ENCODE measurements at regions not wholly inside any gene's neighbourhood (a gene's known extent, or its start where the extent isn't known, plus 50 kb on each side); places are given as distances from the start of the nearest gene placed in this dataset.
A peak's percentile ranks its signal among the peaks of the same experiment; 100 is the strongest.

DNA sequence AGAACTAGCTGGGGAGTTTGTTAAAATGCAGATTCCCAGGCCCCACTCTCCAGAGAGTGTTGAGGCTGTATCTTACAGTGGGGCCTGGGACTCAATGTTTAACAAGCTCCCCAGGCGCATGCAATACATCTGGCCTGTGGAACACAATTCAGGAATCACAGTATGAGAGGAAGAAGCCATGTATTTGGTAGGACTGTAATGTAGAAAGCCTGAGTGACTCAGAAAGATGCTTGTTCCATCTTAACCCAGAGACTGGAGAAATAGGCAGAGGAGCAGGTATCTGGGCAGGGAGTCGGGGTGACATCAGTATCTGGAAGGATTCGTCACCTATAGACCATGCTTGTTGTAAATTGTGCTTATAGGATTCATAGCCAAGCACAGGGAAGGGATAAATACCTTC is 90.5 kb downstream of the UNC5CL start:
- Histone ChIP-seq H3K9ac (ENCODE audit: control insufficient read depth, extremely low read depth, insufficient read depth, low read length) (no peak overlapping the region), H3K9me1 (ENCODE audit: control insufficient read depth, extremely low read depth, insufficient read depth, low read length) (no peaks in the 10 kb centered on the region), H3K36me3 (ENCODE audit: control insufficient read depth in 2 of 2, extremely low read depth in 1 of 2, insufficient read depth in 2 of 2, low read length in 2 of 2) (no peaks in the 10 kb centered on the region), H3K27ac (ENCODE audit: control insufficient read depth, insufficient read depth, low read length) (peak overlapping the region; percentile 23), H3K4me1 (ENCODE audit: control insufficient read depth, extremely low read depth, insufficient read depth, low read length) (peaks cover 41% of the 10 kb centered on the region), H3K9me3 (ENCODE audit: control insufficient read depth, low read depth, low read length) (no peaks in the 10 kb centered on the region), H2AFZ (ENCODE audit: control insufficient read depth, low read length) (no peak overlapping the region), H3K27me3 (ENCODE audit: control insufficient read depth, extremely low read depth, insufficient read depth, low read length) (no peaks in the 10 kb centered on the region), H4K20me1 (ENCODE audit: control insufficient read depth, extremely low read depth, insufficient read depth, low read length) (no peaks in the 10 kb centered on the region), H3K4me3 (ENCODE audit: control insufficient read depth in 2 of 3, extremely low read depth in 1 of 3, insufficient read depth in 2 of 3, low read depth in 1 of 3, low read length in 3 of 3) (no peak overlapping the region), H3K4me2 (ENCODE audit: control insufficient read depth, extremely low read depth, insufficient read depth, low read depth, low read length) (peak overlapping the region; percentile 41), H3K79me2 (ENCODE audit: control insufficient read depth, insufficient read depth, low read length) (no peaks in the 10 kb centered on the region)
- TF ChIP-seq EZH2 (IDR thresholded peaks at IDR 0.05; ENCODE audit: low read length) (no peak), CTCF (optimal IDR thresholded peaks at IDR 0.05 in 1 of 3, IDR thresholded peaks at IDR 0.05 in 1 of 3, conservative IDR thresholded peaks at IDR 0.05 in 1 of 3; ENCODE audit: extremely low read depth in 1 of 3, insufficient read depth in 2 of 3, low read length in 3 of 3) (no peak)
- DNase-seq (ENCODE audit: low read depth, low spot score) (peak; percentile 54), FAIRE-seq (peak; percentile 70)
- dilution Hi-C loops (cut with MboI; ENCODE audit: extremely low pct_ligation_motif_present, low sequenced_read_pairs): no loop called here

DNA sequence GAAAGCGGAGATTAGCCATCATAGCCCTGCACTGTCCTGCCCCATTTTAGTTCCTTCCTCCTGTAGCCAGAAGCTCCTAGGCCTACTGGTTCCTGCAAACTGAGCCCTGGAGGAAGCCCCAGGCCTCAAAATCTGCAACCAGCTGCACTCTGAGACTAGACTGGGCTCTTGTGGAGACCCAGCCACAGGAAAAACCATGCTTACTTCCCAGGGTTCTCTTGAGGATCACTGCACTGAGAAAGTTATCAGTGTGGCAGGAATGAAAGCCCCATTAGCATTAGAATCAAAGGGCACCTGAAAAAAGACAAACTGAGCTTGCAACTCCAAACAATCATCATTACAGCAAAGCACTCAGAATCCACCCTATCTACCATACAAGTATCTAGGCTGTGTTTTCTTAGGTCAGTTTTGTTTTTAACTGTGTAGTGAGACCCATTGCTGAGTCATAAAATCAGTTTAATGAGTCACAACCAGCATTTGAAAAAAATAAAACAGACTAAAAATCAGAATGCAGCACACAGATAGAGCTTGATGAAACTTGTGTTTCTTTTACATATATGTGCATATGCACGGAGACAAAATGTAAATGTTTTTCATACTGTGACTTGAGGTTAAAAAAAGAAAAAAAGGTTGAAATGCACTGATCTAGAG is 91.0 kb downstream of the UNC5CL start:
- Histone ChIP-seq H3K9me1 (ENCODE audit: control insufficient read depth, extremely low read depth, insufficient read depth, low read length) (no peaks in the 10 kb centered on the region), H3K79me2 (ENCODE audit: control insufficient read depth, insufficient read depth, low read length) (no peaks in the 10 kb centered on the region), H3K4me2 (ENCODE audit: control insufficient read depth, extremely low read depth, insufficient read depth, low read depth, low read length) (peak overlapping the region; percentile 41), H3K27me3 (ENCODE audit: control insufficient read depth, extremely low read depth, insufficient read depth, low read length) (no peaks in the 10 kb centered on the region), H4K20me1 (ENCODE audit: control insufficient read depth, extremely low read depth, insufficient read depth, low read length) (no peaks in the 10 kb centered on the region), H3K27ac (ENCODE audit: control insufficient read depth, insufficient read depth, low read length) (peak overlapping the region; percentile 42), H2AFZ (ENCODE audit: control insufficient read depth, low read length) (no peak overlapping the region), H3K4me3 (ENCODE audit: control insufficient read depth in 2 of 3, extremely low read depth in 1 of 3, insufficient read depth in 2 of 3, low read depth in 1 of 3, low read length in 3 of 3) (no peak overlapping the region), H3K9me3 (ENCODE audit: control insufficient read depth, low read depth, low read length) (no peaks in the 10 kb centered on the region), H3K9ac (ENCODE audit: control insufficient read depth, extremely low read depth, insufficient read depth, low read length) (no peak overlapping the region), H3K36me3 (ENCODE audit: control insufficient read depth in 2 of 2, extremely low read depth in 1 of 2, insufficient read depth in 2 of 2, low read length in 2 of 2) (no peaks in the 10 kb centered on the region), H3K4me1 (ENCODE audit: control insufficient read depth, extremely low read depth, insufficient read depth, low read length) (peaks cover 41% of the 10 kb centered on the region)
- no peak for TF ChIP-seq EZH2 (IDR thresholded peaks at IDR 0.05; ENCODE audit: low read length)
- TF ChIP-seq CTCF (optimal IDR thresholded peaks at IDR 0.05 in 1 of 3, IDR thresholded peaks at IDR 0.05 in 1 of 3, conservative IDR thresholded peaks at IDR 0.05 in 1 of 3; ENCODE audit: extremely low read depth in 1 of 3, insufficient read depth in 2 of 3, low read length in 3 of 3): no peak
- dilution Hi-C loops (cut with MboI; ENCODE audit: extremely low pct_ligation_motif_present, low sequenced_read_pairs): no loop called here
- DNase-seq (ENCODE audit: low read depth, low spot score) (no peak), FAIRE-seq (peak; percentile 80)
